A549 (cell line): ENCODE measurements at regions not wholly inside any gene's neighbourhood (a gene's known extent, or its start where the extent isn't known, plus 50 kb on each side); places are given as distances from the start of the nearest gene placed in this dataset.

Experiments used
- ATAC-seq, 2 experiments: fragments of 200-7000 bp in 1 of 2; fragments of >200 bp in 1 of 2; cut with Nextera tagmentation in 1 of 2; cut with Tn5 transposase in 1 of 2; 3 replicates each; pipeline versions ENCODE4 v1.8.0 to v1.9.1; 2018 to 2020; ENCODE audit warnings: mild to moderate bottlenecking in 1 of 2, moderate library complexity in 1 of 2
- CTCF ChIA-PET: fragments of 300-600 bp; sonication (Branson Sonifier 250); formaldehyde crosslinking; extraction: SDS; loops from one replicate; lab custom pipeline; 2021; ENCODE audit warnings: antibody characterized with exemption, inconsistent platforms; lab: Yijun Ruan, JAX
- POLR2A ChIA-PET: fragments of 350-600 bp; formaldehyde crosslinking; extraction: SDS; loops from one replicate; lab custom pipeline; 2021; ENCODE audit warnings: antibody characterized with exemption, inconsistent platforms; lab: Yijun Ruan, JAX
- DNase-seq, 2 experiments: peaks; one replicate each; pipeline versions ENCODE4 v3.0.0 to v3.0.0-alpha.2; 2011 to 2016; ENCODE audit warnings: low read depth in 1 of 2, low spot score in 1 of 2
- FAIRE-seq: peaks from 2 replicates; lab custom pipeline; 2011; peaks lifted over from hg19 to GRCh38; lab: Jason Lieb, UNC
- H3K27ac ChIP-seq, 2 experiments: fragments of >200 bp; sonication (Bioruptor Twin); formaldehyde crosslinking; 3 replicates each; pipeline ENCODE4 v1.5.1; 2016 to 2017
- H3K4me1 ChIP-seq: fragments of >200 bp; sonication (Bioruptor Twin); formaldehyde crosslinking; 3 replicates; pipeline ENCODE4 v1.6.1; 2016
- H3K4me2 ChIP-seq: fragments of >200 bp; sonication (Bioruptor Twin); formaldehyde crosslinking; 3 replicates; pipeline ENCODE4 v1.6.1; 2016
- H3K4me3 ChIP-seq: fragments of >200 bp; sonication (Bioruptor Twin); formaldehyde crosslinking; 3 replicates; pipeline ENCODE4 v1.5.1; 2016
- H3K9me3 ChIP-seq: fragments of >200 bp; sonication (Bioruptor Twin); formaldehyde crosslinking; 3 replicates; pipeline ENCODE4 v1.6.1; 2016
- CBX8 ChIP-seq: fragments of 200-600 bp; sonication (generic); IDR thresholded peaks from 2 replicates; pipeline ENCODE4 v1.6.1; 2016
- HDAC2 ChIP-seq: fragments of 200-600 bp; sonication (generic); IDR thresholded peaks from 2 replicates; pipeline ENCODE4 v1.6.1; 2016
- HEYL ChIP-seq: fragments of 250-450 bp; sonication (Bioruptor Pico); IDR thresholded peaks from 2 replicates; pipeline ENCODE4 v1.8.0; 2021; ENCODE audit warnings: mild to moderate bottlenecking, moderate library complexity
- HOXA7 ChIP-seq: fragments of 250-450 bp; sonication (Bioruptor Pico); IDR thresholded peaks from 2 replicates; pipeline ENCODE4 v1.5.0; 2020; ENCODE audit warnings: mild to moderate bottlenecking, moderate library complexity
- HOXB13 ChIP-seq: fragments of 250-450 bp; sonication (Bioruptor Pico); IDR thresholded peaks from 2 replicates; pipeline ENCODE4 v1.5.0; 2020; ENCODE audit warnings: low read depth, mild to moderate bottlenecking, moderate library complexity
- HOXB5 ChIP-seq: fragments of 250-450 bp; sonication (Bioruptor Pico); IDR thresholded peaks from 2 replicates; pipeline ENCODE4 v1.5.0; 2020; ENCODE audit warnings: mild to moderate bottlenecking, moderate library complexity
- MAZ ChIP-seq: fragments of 150-350 bp; IDR thresholded peaks from 2 replicates; pipeline ENCODE4 v1.6.1; 2014; ENCODE audit warnings: antibody characterized with exemption, low read depth, low read length, borderline replicate concordance
- MYC ChIP-seq: IDR thresholded peaks from 2 replicates; pipeline ENCODE4 v1.6.1; 2012; ENCODE audit warnings: mild to moderate bottlenecking, inconsistent platforms, low read length, improper control_type of control experiment, borderline replicate concordance
- NFE2L2 ChIP-seq: fragments of 150-350 bp; conservative IDR thresholded peaks from 2 replicates; pipeline ENCODE4 v1.6.1; 2014; ENCODE audit warnings: low read length
- NR3C1 ChIP-seq: fragments of >200 bp; sonication (Bioruptor Twin); formaldehyde crosslinking; IDR thresholded peaks from 3 replicates; pipeline ENCODE4 v1.6.1; 2017
- PHF8 ChIP-seq: fragments of 200-600 bp; sonication (generic); IDR thresholded peaks from 2 replicates; pipeline ENCODE4 v1.6.1; 2016; ENCODE audit warnings: low read depth, mild to moderate bottlenecking, antibody characterized with exemption, moderate library complexity, borderline replicate concordance
- RCOR1 ChIP-seq: fragments of 150-350 bp; IDR thresholded peaks from 2 replicates; pipeline ENCODE4 v1.6.1; 2014; ENCODE audit warnings: antibody characterized with exemption, low read length, low read depth
- SREBF2 ChIP-seq: fragments of 450-650 bp; IDR thresholded peaks from 2 replicates; pipeline ENCODE4 v1.6.1; 2014; ENCODE audit warnings: mild to moderate bottlenecking, moderate library complexity
- ZC3H11A ChIP-seq: fragments of 450-650 bp; IDR thresholded peaks from 2 replicates; pipeline ENCODE4 v1.6.1; 2014; ENCODE audit warnings: antibody characterized with exemption, mild to moderate bottlenecking
- ZFP36 ChIP-seq: fragments of 450-650 bp; IDR thresholded peaks from 2 replicates; pipeline ENCODE4 v1.6.1; 2014; ENCODE audit warnings: borderline replicate concordance; ENCODE audit not compliant: partially characterized antibody
- ZNF302 ChIP-seq: fragments of 250-450 bp; sonication (Bioruptor Pico); IDR thresholded peaks from 2 replicates; pipeline ENCODE4 v1.9.0; 2021; ENCODE audit warnings: inconsistent platforms, mild to moderate bottlenecking, moderate library complexity
- ZSCAN20 ChIP-seq: fragments of 250-450 bp; sonication (Bioruptor Pico); IDR thresholded peaks from 2 replicates; pipeline ENCODE4 v1.8.0; 2022; ENCODE audit warnings: mild to moderate bottlenecking, moderate library complexity
- WGBS: methylation state at CpG from one replicate; pipeline ENCODE4 v1.1.6; 2017; ENCODE audit errors: missing lambda C conversion rate; 5-methylcytosine and 5-hydroxymethylcytosine counted together
- TF ChIP-seq, protein P1 (sequence below): fragments of >200 bp; sonication (Bioruptor Twin); formaldehyde crosslinking; IDR thresholded peaks from 3 replicates; pipeline ENCODE4 v1.6.1; 2016
- TF ChIP-seq, protein P2 (sequence below): IDR thresholded peaks from 2 replicates; pipeline ENCODE4 v1.6.1; 2012
- TF ChIP-seq, protein P3 (sequence below): fragments of 250-450 bp; sonication (Bioruptor Pico); IDR thresholded peaks from 2 replicates; pipeline ENCODE4 v1.5.0; 2020; ENCODE audit warnings: low read depth, mild to moderate bottlenecking, moderate library complexity
- TF ChIP-seq, protein P4 (sequence below): fragments of 200-600 bp; sonication (generic); IDR thresholded peaks from 2 replicates; pipeline ENCODE4 v1.6.1; 2016; ENCODE audit warnings: antibody characterized with exemption, mild to moderate bottlenecking, moderate library complexity

DNA sequence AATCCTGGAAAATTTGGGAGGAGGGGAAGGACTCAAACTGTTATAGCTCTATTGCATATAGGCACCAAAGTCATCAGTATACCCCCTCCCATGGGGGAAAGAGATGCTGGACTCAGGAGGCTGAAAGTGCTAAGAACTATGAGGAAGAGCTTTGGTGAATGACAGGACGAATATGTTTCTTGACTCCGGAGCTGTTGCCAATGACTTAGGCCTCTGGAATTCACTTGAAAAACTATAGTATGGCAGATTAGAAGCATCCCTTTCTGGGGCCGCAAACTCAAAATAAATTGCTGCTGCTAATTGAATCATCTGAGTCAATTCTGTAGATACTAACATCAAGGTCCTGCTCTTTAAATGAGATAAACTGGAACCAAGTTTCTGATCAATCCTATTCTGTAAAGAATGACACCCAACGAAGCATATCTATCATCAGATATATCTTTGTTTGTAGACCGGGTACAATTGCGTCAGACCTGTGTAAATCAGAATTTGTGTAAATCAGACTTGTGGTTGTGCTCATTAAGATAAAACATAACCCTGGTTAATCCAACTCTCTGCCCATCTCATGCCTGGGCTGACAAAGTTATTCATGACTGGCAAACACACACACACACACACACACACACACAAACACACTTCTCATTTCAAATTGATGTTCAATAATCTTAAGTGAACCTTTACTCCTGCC is 1793.8 kb upstream of the PCDH20 start:
- POLR2A ChIA-PET: no interaction called here
- CTCF ChIA-PET: no interaction called here

DNA sequence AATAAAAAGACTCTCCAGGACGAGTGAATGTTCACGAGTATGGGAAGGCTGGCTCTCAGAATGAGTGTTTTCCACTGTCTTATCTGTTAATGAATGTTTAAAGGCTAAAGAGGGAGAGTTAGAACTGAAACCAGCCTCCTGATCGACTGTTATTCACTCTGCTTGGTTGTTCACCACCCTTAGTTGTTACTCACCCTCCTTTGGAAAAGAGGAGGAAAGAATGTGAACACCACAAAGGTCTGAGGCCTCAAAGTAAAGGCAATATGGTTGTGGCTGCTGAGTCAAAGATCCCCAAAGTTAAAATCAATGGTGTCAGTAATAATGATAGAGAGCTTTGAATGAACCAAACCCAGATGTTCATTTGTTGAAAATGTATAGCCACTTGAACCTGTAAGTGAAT is 1793.2 kb upstream of the PCDH20 start:
- no peak overlapping the region for H3K4me2 ChIP-seq
- FAIRE-seq: no peak
- no peak overlapping the region for H3K4me3 ChIP-seq
- no peak for ATAC-seq
- no peak overlapping the region for H3K27ac ChIP-seq
- WGBS: 23% methylated on average over 3 of the region's 3 CpGs
- no peak for DNase-seq
- H3K4me1 ChIP-seq: no peaks in the 10 kb centered on the region
- ChIA-PET CTCF (no interaction called here), POLR2A (no interaction called here)
- TF ChIP-seq NFE2L2 (no peak), CBX8 (no peak), HOXA7 (CRISPR knock-in tag) (no peak), NR3C1 (no peak), ZNF302 (no peak), ZFP36 (no peak), SREBF2 (no peak)
- TF ChIP-seq, protein P1, sequence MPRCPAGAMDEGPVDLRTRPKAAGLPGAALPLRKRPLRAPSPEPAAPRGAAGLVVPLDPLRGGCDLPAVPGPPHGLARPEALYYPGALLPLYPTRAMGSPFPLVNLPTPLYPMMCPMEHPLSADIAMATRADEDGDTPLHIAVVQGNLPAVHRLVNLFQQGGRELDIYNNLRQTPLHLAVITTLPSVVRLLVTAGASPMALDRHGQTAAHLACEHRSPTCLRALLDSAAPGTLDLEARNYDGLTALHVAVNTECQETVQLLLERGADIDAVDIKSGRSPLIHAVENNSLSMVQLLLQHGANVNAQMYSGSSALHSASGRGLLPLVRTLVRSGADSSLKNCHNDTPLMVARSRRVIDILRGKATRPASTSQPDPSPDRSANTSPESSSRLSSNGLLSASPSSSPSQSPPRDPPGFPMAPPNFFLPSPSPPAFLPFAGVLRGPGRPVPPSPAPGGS: no peak
- TF ChIP-seq, protein P2, sequence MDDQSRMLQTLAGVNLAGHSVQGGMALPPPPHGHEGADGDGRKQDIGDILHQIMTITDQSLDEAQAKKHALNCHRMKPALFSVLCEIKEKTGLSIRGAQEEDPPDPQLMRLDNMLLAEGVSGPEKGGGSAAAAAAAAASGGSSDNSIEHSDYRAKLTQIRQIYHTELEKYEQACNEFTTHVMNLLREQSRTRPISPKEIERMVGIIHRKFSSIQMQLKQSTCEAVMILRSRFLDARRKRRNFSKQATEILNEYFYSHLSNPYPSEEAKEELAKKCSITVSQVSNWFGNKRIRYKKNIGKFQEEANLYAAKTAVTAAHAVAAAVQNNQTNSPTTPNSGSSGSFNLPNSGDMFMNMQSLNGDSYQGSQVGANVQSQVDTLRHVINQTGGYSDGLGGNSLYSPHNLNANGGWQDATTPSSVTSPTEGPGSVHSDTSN: no peak
- TF ChIP-seq, protein P3, sequence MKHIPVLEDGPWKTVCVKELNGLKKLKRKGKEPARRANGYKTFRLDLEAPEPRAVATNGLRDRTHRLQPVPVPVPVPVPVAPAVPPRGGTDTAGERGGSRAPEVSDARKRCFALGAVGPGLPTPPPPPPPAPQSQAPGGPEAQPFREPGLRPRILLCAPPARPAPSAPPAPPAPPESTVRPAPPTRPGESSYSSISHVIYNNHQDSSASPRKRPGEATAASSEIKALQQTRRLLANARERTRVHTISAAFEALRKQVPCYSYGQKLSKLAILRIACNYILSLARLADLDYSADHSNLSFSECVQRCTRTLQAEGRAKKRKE: no peak
- TF ChIP-seq, protein P4, sequence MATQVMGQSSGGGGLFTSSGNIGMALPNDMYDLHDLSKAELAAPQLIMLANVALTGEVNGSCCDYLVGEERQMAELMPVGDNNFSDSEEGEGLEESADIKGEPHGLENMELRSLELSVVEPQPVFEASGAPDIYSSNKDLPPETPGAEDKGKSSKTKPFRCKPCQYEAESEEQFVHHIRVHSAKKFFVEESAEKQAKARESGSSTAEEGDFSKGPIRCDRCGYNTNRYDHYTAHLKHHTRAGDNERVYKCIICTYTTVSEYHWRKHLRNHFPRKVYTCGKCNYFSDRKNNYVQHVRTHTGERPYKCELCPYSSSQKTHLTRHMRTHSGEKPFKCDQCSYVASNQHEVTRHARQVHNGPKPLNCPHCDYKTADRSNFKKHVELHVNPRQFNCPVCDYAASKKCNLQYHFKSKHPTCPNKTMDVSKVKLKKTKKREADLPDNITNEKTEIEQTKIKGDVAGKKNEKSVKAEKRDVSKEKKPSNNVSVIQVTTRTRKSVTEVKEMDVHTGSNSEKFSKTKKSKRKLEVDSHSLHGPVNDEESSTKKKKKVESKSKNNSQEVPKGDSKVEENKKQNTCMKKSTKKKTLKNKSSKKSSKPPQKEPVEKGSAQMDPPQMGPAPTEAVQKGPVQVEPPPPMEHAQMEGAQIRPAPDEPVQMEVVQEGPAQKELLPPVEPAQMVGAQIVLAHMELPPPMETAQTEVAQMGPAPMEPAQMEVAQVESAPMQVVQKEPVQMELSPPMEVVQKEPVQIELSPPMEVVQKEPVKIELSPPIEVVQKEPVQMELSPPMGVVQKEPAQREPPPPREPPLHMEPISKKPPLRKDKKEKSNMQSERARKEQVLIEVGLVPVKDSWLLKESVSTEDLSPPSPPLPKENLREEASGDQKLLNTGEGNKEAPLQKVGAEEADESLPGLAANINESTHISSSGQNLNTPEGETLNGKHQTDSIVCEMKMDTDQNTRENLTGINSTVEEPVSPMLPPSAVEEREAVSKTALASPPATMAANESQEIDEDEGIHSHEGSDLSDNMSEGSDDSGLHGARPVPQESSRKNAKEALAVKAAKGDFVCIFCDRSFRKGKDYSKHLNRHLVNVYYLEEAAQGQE: no peak
- no peaks in the 10 kb centered on the region for H3K9me3 ChIP-seq

More for the DNA sequence above, 1793.8 kb upstream of the PCDH20 start:
- 48% methylated on average over 6 of the region's 6 CpGs for WGBS
- Histone ChIP-seq H3K4me3 (no peak overlapping the region), H3K27ac (no peak overlapping the region), H3K9me3 (no peaks in the 10 kb centered on the region), H3K4me2 (no peak overlapping the region), H3K4me1 (no peaks in the 10 kb centered on the region)
- ATAC-seq (no peak), DNase-seq (no peak)
- no peak for TF ChIP-seq NFE2L2
- TF ChIP-seq, protein P3: no peak
- no peak for TF ChIP-seq HOXB5 (CRISPR knock-in tag)
- TF ChIP-seq HDAC2: no peak
- TF ChIP-seq, protein P1: no peak
- no peak for TF ChIP-seq HOXB13 (CRISPR knock-in tag)
- no peak for TF ChIP-seq ZC3H11A
- no peak for TF ChIP-seq MAZ
- no peak for TF ChIP-seq PHF8
- TF ChIP-seq ZFP36: no peak
- no peak for TF ChIP-seq ZSCAN20
- TF ChIP-seq NR3C1: no peak
- no peak for TF ChIP-seq RCOR1
- no peak for TF ChIP-seq HEYL (CRISPR knock-in tag)
- no peak for TF ChIP-seq MYC
- TF ChIP-seq, all 56 proteins: peak for 0
- no peak for FAIRE-seq
